ENCODE measurements at regions not wholly inside any gene's neighbourhood (a gene's known extent, or its start where the extent isn't known, plus 50 kb on each side); places are given as distances from the start of the nearest gene placed in this dataset.

DNA sequence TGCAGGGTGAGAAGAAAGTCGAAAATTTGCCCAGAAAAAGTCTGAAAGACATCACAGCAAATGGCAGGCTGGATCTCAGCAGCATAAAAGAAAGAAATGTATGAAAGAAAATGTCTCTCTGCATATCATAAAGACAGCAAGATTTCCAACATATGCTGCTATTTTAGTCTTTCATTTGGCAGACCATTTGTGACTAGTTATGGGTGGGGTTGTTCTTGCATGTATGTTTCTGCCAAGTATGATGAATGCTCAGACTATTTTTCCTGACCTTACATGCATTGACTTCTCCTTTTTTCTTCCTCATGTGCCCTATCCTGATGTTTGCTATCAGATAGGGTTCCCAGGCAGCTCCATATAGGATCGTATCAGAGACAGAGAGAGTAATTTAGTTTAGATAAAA is 58.5 kb upstream of the PARD3B start:
- TF ChIP-seq NFE2L1 (CRISPR knock-in tag; IDR thresholded peaks at IDR 0.05) (no peak), ESRRA (CRISPR knock-in tag; IDR thresholded peaks at IDR 0.05; ENCODE audit: borderline replicate concordance) (no peak), SP1 (CRISPR knock-in tag; conservative IDR thresholded peaks at IDR 0.05) (no peak), ZNF121 (CRISPR knock-in tag; IDR thresholded peaks at IDR 0.05) (no peak), ZNF396 (CRISPR knock-in tag; IDR thresholded peaks at IDR 0.05; ENCODE audit: borderline replicate concordance) (no peak)
- TF ChIP-seq, protein P1, sequence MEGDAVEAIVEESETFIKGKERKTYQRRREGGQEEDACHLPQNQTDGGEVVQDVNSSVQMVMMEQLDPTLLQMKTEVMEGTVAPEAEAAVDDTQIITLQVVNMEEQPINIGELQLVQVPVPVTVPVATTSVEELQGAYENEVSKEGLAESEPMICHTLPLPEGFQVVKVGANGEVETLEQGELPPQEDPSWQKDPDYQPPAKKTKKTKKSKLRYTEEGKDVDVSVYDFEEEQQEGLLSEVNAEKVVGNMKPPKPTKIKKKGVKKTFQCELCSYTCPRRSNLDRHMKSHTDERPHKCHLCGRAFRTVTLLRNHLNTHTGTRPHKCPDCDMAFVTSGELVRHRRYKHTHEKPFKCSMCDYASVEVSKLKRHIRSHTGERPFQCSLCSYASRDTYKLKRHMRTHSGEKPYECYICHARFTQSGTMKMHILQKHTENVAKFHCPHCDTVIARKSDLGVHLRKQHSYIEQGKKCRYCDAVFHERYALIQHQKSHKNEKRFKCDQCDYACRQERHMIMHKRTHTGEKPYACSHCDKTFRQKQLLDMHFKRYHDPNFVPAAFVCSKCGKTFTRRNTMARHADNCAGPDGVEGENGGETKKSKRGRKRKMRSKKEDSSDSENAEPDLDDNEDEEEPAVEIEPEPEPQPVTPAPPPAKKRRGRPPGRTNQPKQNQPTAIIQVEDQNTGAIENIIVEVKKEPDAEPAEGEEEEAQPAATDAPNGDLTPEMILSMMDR (IDR thresholded peaks at IDR 0.05), result no peak
- TF ChIP-seq, protein P2, sequence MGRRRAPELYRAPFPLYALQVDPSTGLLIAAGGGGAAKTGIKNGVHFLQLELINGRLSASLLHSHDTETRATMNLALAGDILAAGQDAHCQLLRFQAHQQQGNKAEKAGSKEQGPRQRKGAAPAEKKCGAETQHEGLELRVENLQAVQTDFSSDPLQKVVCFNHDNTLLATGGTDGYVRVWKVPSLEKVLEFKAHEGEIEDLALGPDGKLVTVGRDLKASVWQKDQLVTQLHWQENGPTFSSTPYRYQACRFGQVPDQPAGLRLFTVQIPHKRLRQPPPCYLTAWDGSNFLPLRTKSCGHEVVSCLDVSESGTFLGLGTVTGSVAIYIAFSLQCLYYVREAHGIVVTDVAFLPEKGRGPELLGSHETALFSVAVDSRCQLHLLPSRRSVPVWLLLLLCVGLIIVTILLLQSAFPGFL (CRISPR knock-in tag; IDR thresholded peaks at IDR 0.05; ENCODE audit: borderline replicate concordance), result no peak
- TF ChIP-seq, protein P3, sequence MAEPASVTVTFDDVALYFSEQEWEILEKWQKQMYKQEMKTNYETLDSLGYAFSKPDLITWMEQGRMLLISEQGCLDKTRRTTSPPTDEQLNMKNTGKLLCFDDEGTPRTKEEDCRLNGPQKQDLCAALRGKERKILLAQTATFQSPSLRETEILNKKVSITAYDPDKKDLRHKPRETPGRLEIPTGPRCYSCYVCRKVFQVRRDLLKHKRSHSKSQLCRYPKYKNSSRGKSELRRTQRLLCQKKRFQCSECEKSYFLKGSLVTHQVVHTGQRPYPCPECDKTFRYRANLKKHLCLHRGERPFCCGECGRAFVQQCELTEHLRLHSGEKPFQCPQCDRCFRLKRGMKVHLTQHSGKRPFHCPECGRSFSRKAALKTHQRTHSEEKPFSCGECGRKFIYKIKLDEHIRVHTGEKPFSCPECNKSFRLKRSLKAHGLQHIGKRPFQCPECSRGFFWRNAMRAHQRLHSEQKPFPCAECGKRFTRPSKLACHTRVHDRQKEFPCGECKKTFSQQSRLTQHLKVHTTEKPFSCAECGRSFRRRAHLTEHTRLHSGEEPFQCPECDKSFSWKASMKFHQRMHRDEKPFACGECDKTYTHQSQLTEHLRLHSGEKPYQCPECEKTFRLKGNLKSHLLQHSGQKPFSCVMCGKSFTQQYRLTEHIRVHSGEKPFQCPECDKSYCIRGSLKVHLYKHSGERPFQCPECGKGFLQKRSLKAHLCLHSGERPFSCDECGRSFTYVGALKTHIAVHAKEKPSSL (CRISPR knock-in tag; conservative IDR thresholded peaks at IDR 0.05), result no peak
